Keratinocyte (primary cell): ENCODE measurements at regions not wholly inside any gene's neighbourhood (a gene's known extent, or its start where the extent isn't known, plus 50 kb on each side); places are given as distances from the start of the nearest gene placed in this dataset.

Experiments used
- DNase-seq: peaks from one replicate; pipeline ENCODE4 v3.0.0-alpha.2; 2011; ENCODE audit warnings: low read depth, missing footprints, low spot score
- FAIRE-seq: peaks from 2 replicates; lab custom pipeline; 2011; peaks lifted over from hg19 to GRCh38; lab: Jason Lieb, UNC
- H2AFZ ChIP-seq: 2 replicates; pipeline ENCODE4 v1.6.0; 2012; ENCODE audit warnings: low read length, control low read depth, inconsistent platforms; ENCODE audit not compliant: control insufficient read depth
- H3K27ac ChIP-seq: 2 replicates; pipeline ENCODE4 v1.5.1; 2011; ENCODE audit warnings: low read length; ENCODE audit not compliant: control insufficient read depth, insufficient read depth
- H3K27me3 ChIP-seq: 3 replicates; pipeline ENCODE4 v1.6.0; 2011; ENCODE audit warnings: low read length; ENCODE audit not compliant: control insufficient read depth, insufficient read depth; ENCODE audit errors: extremely low read depth
- H3K36me3 ChIP-seq, 2 experiments: 2 replicates in 1 of 2; 3 replicates in 1 of 2; pipeline ENCODE4 v1.5.1; 2011; ENCODE audit warnings: low read length in 2 of 2, mild to moderate bottlenecking in 1 of 2; ENCODE audit not compliant: control insufficient read depth in 2 of 2, insufficient read depth in 2 of 2; ENCODE audit errors: extremely low read depth in 1 of 2
- H3K4me1 ChIP-seq: 3 replicates; pipeline ENCODE4 v1.5.1; 2011; ENCODE audit warnings: low read length; ENCODE audit not compliant: control insufficient read depth, insufficient read depth; ENCODE audit errors: extremely low read depth
- H3K4me2 ChIP-seq: 3 replicates; pipeline ENCODE4 v1.6.0; 2011; ENCODE audit warnings: low read depth, low read length; ENCODE audit not compliant: control insufficient read depth, insufficient read depth; ENCODE audit errors: extremely low read depth
- H3K4me3 ChIP-seq, 3 experiments: fragments of 200-600 bp in 1 of 3; sonication (generic) in 1 of 3; 2 replicates in 2 of 3; 3 replicates in 1 of 3; pipeline ENCODE4 v1.5.1; 2011 to 2016; ENCODE audit warnings: low read length in 3 of 3, mild to moderate bottlenecking in 3 of 3, control low read depth in 2 of 3, inconsistent platforms in 1 of 3, low read depth in 1 of 3, mixed read lengths in 1 of 3, mixed run types in 1 of 3, moderate library complexity in 1 of 3; ENCODE audit not compliant: control insufficient read depth in 2 of 3, insufficient read depth in 2 of 3; ENCODE audit errors: extremely low read depth in 1 of 3
- H3K79me2 ChIP-seq: 2 replicates; pipeline ENCODE4 v1.6.0; 2012; ENCODE audit warnings: low read length; ENCODE audit not compliant: control insufficient read depth, insufficient read depth
- H3K9ac ChIP-seq: 3 replicates; pipeline ENCODE4 v1.6.0; 2011; ENCODE audit warnings: low read length; ENCODE audit not compliant: control insufficient read depth, insufficient read depth; ENCODE audit errors: extremely low read depth
- H3K9me1 ChIP-seq: 3 replicates; pipeline ENCODE4 v1.6.0; 2011; ENCODE audit warnings: low read length; ENCODE audit not compliant: control insufficient read depth, insufficient read depth; ENCODE audit errors: extremely low read depth
- H3K9me3 ChIP-seq: 2 replicates; pipeline ENCODE4 v1.5.1; 2012; ENCODE audit warnings: low read depth, low read length; ENCODE audit not compliant: control insufficient read depth
- H4K20me1 ChIP-seq: 3 replicates; pipeline ENCODE4 v1.6.0; 2011; ENCODE audit warnings: low read length; ENCODE audit not compliant: control insufficient read depth, insufficient read depth; ENCODE audit errors: extremely low read depth
- EZH2 ChIP-seq: IDR thresholded peaks from one replicate; pipeline ENCODE4 v1.6.1; 2012; ENCODE audit warnings: inconsistent platforms, mild to moderate bottlenecking, low read length, moderate library complexity
- dilution Hi-C: fragments of 300-500 bp; cut with MboI; formaldehyde crosslinking; loops from one replicate; pipeline ENCODE4 v1.7.0; 2020; ENCODE audit warnings: low sequenced_read_pairs; ENCODE audit not compliant: extremely low pct_ligation_motif_present
- TF ChIP-seq, protein P1 (sequence below), 3 experiments: IDR thresholded peaks in 1 of 3; conservative IDR thresholded peaks in 1 of 3; optimal IDR thresholded peaks in 1 of 3; 2 replicates in 2 of 3; 3 replicates in 1 of 3; pipeline versions ENCODE3 to v1.5.1; 2011; ENCODE audit warnings: low read length in 3 of 3, mild to moderate bottlenecking in 3 of 3, moderate library complexity in 2 of 3, control low read depth in 1 of 3, inconsistent platforms in 1 of 3; ENCODE audit not compliant: insufficient read depth in 2 of 3; ENCODE audit errors: extremely low read depth in 1 of 3

DNA sequence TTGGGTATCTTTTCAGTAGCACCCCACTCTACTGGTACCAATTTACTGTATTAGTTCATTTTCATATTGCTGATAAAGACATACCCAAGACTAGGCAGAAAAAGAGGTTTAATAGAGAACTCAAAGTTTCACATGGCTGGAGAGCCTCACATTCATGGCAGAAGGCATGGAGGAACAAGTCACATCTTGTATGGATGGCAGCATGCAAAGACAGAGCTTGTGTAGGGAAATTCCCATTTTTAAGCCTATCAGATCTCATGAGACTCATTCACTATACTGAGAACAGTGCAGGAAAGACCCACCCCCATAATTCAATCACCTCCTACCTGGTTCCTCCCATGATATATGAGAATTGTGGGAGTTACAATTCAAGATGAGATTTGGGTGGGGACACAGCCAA is 878.6 kb upstream of the ADGRL4 start:
- Histone ChIP-seq H3K27ac (no peak overlapping the region), H2AFZ (no peak overlapping the region), H3K4me2 (no peak overlapping the region), H3K4me1 (no peaks in the 10 kb centered on the region), H3K4me3 (no peak overlapping the region), H3K27me3 (no peaks in the 10 kb centered on the region), H3K9me3 (no peaks in the 10 kb centered on the region), H3K9me1 (no peaks in the 10 kb centered on the region), H3K79me2 (no peaks in the 10 kb centered on the region), H4K20me1 (no peaks in the 10 kb centered on the region), H3K9ac (no peak overlapping the region), H3K36me3 (no peaks in the 10 kb centered on the region)
- dilution Hi-C loops, result no loop called here
- TF ChIP-seq, protein P1, sequence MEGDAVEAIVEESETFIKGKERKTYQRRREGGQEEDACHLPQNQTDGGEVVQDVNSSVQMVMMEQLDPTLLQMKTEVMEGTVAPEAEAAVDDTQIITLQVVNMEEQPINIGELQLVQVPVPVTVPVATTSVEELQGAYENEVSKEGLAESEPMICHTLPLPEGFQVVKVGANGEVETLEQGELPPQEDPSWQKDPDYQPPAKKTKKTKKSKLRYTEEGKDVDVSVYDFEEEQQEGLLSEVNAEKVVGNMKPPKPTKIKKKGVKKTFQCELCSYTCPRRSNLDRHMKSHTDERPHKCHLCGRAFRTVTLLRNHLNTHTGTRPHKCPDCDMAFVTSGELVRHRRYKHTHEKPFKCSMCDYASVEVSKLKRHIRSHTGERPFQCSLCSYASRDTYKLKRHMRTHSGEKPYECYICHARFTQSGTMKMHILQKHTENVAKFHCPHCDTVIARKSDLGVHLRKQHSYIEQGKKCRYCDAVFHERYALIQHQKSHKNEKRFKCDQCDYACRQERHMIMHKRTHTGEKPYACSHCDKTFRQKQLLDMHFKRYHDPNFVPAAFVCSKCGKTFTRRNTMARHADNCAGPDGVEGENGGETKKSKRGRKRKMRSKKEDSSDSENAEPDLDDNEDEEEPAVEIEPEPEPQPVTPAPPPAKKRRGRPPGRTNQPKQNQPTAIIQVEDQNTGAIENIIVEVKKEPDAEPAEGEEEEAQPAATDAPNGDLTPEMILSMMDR (optimal IDR thresholded peaks at IDR 0.05 in 1 of 3, IDR thresholded peaks at IDR 0.05 in 1 of 3, conservative IDR thresholded peaks at IDR 0.05 in 1 of 3; ENCODE audit: extremely low read depth in 1 of 3, insufficient read depth in 2 of 3, low read length in 3 of 3), result no peak
- TF ChIP-seq EZH2, result no peak
- no peak for FAIRE-seq
- no peak for DNase-seq

DNA sequence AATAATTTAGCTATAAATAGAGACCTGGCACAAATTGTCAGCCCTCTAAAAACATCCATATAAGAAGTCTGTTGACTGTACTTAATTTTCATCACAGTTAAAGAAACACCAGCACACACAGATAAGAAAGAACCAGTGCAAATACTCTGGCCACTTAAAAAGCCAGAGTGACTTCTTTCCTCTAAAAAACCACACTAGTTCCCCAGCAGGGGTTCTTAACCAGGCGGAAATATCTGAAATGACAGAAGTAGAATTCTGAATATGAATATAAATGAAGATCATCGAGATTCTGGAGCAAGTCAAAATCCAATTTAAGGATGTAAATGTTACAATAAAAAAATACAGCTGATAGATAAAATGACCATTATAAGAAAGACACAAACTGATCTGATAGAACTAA is 870.6 kb upstream of the ADGRL4 start:
- FAIRE-seq (no peak), DNase-seq (no peak)
- H3K9me3 ChIP-seq, result peaks cover 2% of the 10 kb centered on the region
- dilution Hi-C loops, result no loop called here
- no peak overlapping the region for H2AFZ ChIP-seq
- H4K20me1 ChIP-seq, result no peaks in the 10 kb centered on the region
- H3K27me3 ChIP-seq, result no peaks in the 10 kb centered on the region
- TF ChIP-seq, protein P1 (optimal IDR thresholded peaks at IDR 0.05 in 1 of 3, IDR thresholded peaks at IDR 0.05 in 1 of 3, conservative IDR thresholded peaks at IDR 0.05 in 1 of 3; ENCODE audit: extremely low read depth in 1 of 3, insufficient read depth in 2 of 3, low read length in 3 of 3), result no peak
- TF ChIP-seq EZH2, result no peak
- H3K4me3 ChIP-seq, result no peak overlapping the region
- H3K4me2 ChIP-seq, result no peak overlapping the region
- H3K27ac ChIP-seq, result no peak overlapping the region
- no peaks in the 10 kb centered on the region for H3K36me3 ChIP-seq
- H3K9ac ChIP-seq, result no peak overlapping the region
- no peaks in the 10 kb centered on the region for H3K9me1 ChIP-seq
- H3K4me1 ChIP-seq, result no peaks in the 10 kb centered on the region
- H3K79me2 ChIP-seq, result no peaks in the 10 kb centered on the region
